Prostate gland (tissue), 2 donors: ENCODE measurements at regions not wholly inside any gene's neighbourhood (a gene's known extent, or its start where the extent isn't known, plus 50 kb on each side); places are given as distances from the start of the nearest gene placed in this dataset.

Source experiments
- POLR2A ChIP-seq: fragments of 450-650 bp; IDR thresholded peaks from one replicate; pipeline ENCODE4 v1.6.1; 2016; ENCODE audit warnings: antibody characterized with exemption, mild to moderate bottlenecking
- TF ChIP-seq, protein P1 (sequence below), 4 experiments: fragments of 200-600 bp in 2 of 4; fragments of 450-650 bp in 2 of 4; sonication (generic) in 2 of 4; IDR thresholded peaks; 1 replicate in 3 of 4; 2 replicates in 1 of 4; pipeline ENCODE4 v1.5.1; 2016 to 2019; ENCODE audit warnings: antibody characterized with exemption in 4 of 4, mild to moderate bottlenecking in 2 of 4, moderate library complexity in 2 of 4

- TF ChIP-seq POLR2A: no peak
- TF ChIP-seq, protein P1, sequence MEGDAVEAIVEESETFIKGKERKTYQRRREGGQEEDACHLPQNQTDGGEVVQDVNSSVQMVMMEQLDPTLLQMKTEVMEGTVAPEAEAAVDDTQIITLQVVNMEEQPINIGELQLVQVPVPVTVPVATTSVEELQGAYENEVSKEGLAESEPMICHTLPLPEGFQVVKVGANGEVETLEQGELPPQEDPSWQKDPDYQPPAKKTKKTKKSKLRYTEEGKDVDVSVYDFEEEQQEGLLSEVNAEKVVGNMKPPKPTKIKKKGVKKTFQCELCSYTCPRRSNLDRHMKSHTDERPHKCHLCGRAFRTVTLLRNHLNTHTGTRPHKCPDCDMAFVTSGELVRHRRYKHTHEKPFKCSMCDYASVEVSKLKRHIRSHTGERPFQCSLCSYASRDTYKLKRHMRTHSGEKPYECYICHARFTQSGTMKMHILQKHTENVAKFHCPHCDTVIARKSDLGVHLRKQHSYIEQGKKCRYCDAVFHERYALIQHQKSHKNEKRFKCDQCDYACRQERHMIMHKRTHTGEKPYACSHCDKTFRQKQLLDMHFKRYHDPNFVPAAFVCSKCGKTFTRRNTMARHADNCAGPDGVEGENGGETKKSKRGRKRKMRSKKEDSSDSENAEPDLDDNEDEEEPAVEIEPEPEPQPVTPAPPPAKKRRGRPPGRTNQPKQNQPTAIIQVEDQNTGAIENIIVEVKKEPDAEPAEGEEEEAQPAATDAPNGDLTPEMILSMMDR (IDR thresholded peaks at IDR 0.05): no peak
Observed at GRCh38 chr3:78455712-78456433, 1311.9 kb downstream of the ROBO1 start.
